ENCODE measurements at regions not wholly inside any gene's neighbourhood (a gene's known extent, or its start where the extent isn't known, plus 50 kb on each side); places are given as distances from the start of the nearest gene placed in this dataset.

DNA sequence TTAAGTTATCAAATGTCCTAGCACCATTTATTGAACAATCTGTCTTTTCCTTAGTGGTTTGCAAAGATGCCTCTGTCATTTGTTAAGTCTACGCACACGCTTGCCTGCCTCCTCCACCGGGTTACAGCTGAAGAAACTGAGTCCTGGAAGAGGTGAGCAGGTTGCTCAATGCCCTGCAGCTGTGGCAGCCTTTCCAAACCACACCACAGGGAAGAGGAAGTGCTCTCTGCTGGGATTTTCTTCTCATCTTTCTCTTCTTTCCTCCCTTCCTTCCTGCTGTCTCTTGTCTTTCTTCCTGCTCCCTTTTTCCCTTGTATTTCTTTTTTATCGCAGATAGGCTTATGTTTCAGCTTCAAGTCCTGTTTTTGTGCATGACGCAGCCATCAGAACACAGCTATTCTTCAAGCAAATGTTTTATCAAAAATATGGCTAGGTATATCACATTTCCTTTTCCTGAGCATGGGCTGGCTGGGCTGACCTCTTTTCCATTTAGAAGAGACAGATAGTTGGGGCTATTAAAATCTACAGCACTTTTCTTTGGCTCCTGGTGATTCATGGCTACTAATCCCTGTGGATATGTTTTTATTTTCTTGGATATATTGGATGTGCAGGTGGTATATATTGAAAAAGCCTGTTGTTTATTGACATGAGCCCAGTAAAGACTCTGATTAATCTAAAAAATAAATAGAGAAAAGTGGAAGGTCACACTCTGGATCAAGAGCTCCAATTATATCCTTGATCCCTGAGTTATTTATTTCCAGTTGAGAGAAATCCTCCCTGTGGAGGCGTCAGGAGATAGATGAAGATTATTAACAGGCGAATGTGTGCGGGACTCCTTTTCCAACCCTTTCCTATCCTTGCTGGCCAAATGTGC is 214.6 kb downstream of the TSN start:
- no peak for DNase-seq

DNA sequence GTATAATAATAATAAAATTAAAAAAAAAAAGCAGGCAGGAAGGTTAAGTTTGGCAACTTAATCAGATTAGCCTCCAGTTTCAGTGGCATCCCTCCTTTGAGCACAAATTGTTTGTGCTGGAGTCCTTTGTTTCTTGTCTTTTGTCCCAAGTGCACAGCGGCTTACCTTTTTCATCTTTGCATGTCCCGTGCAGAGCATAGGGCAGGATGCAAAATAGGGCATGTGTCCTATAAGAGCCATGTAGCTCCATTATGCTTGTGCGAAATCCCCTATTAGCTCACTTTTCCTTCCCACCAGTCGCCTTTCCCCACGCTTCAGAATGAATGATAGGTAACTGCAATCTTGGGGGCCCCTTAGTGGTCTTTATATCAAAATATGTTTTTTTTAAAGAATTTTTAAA is 216.8 kb downstream of the TSN start:
- no peak for DNase-seq

DNA sequence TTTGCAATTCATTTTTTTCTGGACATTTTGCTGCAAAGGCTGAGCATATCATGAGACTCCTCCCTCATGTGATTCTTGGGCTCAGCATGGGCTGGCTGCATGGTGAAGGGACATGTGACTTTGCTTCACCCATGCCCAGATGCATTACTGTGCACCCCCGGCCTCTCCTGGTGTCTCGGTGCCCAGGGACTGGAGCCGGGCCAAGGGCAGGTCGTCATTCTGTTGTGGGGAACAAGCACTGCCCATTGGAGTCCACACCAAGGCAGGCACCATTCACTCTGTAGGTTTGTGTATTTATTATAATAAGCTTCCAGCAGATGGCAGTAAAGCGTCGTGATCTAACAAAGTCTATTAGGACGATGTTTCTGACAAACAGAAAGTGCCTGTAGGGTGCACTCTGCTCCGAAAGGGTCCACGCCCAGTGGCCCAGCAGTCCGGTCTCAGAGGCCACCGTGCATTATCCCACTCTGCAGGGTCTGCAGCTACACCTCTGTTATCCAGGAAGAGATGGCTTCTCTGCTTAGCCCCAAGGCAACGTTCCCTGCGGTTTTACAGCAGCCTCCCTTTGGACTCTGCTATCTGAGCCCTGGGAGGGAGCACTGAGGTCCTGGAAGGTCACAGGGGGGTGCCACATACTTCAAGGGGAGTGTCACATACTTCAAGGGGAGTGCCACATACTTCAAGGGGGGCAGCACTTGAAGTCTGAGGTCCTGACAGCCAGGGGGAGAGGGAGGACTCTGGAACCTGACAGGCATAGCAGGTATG is 219.6 kb downstream of the TSN start:
- peak; percentile 14 for DNase-seq

DNA sequence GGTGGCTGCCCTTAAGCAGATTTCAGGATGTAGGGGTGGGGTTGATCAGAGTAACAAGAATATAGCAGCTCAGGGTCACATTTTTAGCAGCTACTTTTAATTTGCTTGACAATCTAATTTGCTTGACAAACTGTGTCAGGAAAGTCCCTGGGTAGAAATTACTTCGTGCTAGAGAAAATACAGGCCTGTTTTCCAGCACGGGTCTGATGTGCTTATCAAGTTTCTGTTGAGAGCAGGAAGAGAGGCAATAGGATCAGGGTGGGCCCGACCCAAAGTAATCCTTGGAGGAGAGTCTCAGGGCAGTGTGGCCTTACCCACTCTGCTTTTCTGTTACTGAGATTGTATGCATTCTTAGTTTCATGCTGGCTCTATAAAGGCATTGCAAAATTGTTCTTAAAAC is 221.5 kb downstream of the TSN start:
- no peak for DNase-seq

DNA sequence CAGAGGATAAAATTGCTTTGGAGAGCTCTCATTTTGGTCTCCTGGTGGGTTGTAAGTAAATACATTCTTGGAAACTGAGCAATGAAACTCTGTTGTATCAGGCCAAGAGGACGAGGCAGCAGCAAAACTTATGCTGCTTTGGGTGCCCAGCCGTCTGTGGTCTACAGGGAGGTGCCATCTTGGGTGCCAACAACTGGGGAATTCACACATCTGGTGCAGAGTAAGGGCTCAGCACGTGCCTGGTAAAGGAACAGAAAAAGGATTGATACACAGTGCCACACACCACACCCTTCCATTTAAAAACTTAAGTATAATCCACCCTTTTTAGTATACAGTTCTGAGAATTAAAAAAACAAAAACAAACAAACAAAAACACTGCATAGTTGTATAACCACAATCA is 221.9 kb downstream of the TSN start:
- no peak for DNase-seq

DNA sequence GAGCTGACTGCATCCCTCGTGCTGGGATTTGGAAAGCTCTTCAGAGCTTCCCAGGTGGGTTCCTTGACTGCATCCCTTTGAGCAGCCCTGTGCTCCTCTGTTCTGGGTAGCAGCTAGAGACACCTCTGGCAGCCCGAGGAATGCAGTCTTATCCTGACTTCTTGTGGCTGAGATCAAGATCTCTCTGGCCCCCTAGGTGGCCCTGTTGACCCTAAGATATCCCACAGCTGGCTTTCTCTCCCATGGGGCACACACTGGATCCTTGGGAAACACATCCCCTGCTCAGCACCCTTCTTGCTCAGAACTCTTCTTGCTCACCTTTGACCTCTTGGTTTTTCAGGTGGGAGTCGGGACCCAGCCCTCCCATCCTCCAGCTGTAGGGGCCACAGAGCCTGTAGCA is 237.2 kb downstream of the TSN start:
- DNase-seq, result no peak

DNA sequence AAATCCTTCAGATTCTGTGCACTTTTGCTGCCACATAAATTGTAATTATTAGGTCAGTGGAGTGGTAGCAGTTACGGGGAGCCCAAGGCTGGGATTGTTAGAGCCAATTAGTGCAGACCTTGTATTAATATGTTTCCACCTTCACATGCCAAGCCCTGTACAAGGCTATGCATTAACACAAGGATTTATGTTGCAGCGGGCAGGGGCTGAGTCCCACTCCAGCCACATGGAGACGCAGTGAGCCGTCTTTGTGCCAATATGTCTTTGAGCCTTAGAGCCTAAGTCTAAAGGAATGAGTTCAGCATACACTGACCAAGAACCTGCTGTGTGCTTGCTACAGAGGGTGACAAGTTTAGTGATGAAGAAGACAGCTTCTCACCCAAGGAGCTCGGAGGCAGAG is 238.2 kb downstream of the TSN start:
- DNase-seq, result no peak

DNA sequence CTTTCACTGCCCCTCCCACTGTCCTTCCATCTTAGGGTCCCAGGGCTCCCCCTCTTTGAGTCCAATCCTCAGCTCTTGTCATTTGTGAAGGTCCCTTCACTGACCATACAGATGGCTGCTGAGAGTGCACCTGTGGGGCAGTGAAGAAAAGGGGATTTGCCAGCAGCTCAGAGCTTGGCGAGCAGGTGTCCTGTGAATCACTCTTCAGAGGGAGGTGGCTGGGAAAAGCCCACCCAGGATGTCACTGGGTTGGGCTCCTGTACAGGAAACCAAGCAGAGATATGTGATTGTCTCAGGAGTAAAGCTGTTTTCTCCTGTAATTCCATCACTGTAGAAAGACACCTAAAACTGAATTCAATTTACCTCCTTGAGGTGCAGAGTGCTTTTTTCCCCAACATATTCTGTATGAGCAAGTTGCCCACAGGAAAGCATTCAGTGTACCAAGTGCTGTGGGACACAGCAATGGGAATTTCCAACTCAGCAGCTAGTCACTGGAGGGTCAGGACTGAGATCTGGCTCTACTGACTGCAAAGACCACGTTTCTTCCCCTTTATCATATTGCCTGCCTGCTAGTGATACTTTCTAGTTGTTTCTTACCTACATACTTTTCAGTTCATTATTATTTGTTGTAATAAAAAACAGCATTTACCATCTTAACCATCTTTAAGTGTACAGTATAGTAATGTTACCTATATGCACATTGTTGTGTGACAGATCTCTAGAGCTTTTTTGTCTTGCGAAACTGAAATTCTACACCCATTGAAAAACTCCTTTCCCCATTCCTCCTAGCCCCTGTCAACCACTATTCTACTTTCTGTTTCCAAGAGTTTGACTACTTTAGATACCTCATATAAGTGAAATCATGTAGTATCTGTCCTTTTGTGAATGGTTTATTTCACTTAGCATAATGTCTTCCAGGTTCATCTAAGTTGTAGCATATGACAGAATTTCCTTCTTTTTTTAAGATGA is 239.1 kb downstream of the TSN start:
- DNase-seq, result no peak

DNA sequence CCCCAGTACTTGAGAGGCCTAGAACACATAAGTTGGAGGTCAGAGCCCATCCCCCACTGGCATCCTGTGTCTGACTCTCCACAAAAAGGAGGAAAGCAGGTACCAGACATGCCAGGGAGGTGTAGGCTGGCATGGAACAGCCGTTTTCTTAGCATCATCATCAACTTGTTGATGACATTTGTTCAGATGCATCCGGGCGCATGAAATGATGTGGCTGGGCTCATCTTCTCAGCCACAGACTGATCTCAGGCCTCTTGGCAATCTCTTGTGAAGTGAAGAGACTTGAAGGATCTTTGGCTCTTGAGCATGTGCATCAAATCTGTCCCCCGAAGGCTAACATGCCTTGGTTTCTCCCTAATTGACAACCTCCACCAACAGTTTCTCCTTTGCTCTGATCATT is 243.3 kb downstream of the TSN start:
- no peak for DNase-seq

DNA sequence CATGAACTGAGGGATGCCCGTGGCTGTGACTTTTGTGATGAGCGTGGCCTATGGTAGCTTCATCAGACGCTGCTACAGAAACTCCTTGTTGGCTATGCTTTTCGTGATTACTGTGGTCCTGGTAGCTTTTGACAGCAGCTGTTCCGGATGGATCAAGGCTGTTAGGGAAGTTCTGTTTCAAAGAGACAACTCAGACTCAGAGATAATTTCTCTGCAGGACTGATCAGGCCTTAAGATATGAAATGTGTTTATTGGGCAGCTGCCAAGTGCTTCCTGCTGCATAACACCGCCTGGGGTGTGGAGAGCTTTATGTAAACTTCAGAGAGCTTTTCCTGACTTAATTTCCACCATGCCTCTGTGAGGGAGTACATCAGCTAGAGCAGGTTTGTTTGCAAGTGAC is 243.8 kb downstream of the TSN start:
- no peak for DNase-seq

DNA sequence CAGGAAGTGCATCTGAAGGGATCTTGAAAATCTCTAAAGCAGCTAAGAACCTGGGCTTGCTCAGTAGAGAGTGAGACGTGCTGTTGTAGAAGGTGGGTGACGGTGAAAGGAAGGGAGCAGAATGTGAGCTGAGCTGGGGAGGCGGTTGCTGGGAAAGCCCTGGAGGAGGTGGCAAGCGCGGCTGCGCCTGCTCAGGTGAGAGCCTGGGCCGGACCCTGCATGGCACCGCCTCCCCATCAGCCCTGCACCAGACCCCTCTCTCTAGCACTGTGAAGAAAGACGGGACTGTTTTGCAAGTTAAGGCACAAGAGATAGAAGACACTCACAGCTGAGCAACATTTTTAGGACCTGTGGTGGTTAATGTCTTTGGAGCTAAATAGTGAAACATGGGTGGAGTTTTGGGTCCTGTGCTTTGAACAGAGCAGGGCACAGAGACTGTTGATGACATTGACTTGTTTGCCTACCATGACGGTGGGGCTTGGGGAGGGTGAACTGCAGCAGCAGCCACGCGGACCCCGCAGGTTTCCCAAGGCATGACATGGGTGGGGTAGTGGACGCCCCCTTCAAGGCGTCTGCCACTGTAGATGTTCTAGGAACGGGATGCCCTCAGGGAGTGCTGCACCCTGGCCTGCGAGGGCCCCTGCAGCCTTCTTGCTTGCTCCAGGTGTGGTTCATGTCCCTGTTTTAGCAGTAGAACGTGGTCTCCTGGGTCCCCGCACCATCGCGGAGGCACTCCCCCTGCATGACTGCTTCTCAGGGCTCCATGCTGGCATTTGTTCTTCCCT is 245.3 kb downstream of the TSN start:
- no peak for DNase-seq

DNA sequence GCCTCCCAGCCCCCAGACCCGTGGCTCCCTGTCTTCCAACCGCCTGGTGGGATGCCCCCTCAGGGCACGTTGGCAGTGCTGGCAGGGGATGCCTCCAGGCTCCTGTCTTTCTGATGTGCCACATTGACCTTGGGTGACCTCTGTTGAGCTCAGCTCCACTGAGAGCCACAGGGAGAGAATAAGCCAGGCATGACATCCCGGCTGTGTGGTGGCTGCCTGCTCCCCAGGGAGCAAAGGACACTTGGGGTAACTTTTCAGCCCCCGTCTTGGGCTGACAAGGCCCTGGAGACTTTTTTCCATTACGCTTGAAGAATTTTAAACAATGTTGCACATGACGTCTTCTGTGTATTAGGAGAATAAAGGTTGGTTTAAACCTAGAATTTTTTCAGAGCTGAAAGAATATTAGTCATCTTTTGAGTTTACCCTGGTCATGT is 246.0 kb downstream of the TSN start:
- DNase-seq, result no peak

DNA sequence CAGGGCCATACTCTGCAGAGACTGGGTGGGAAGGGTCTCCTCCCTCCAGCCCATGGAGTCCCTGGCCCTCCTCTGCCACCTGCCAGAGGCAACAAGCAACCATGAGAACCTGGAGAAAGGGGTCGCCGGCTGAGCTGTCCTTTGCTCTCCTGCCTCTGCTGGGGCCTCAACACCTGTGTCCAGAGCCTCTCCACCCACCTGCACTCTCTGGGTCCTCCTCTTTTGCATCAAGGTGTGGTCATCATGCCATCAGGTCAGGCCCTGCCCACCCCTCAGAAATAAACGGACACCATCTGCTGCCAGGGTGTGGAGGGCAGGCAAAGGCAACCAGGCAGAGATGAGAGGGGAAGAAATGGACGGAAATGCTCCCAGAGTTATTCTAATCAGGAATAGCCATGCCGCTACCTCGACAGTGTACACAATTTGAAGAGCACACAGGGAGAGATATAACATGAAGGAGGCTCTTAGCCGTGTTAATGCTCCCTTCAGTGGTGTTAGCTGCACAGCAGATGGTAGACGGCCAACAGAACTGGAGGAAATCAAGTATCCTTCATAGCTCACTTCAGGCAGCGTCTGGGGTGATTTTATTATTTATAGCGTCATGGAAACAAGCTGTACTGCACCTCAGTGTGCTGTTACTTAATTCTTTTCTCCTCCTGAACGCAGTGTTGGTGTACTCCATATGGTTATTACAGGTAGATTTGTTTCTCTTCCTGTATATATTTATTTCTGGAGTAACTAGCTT is 247.9 kb downstream of the TSN start:
- DNase-seq, result no peak

DNA sequence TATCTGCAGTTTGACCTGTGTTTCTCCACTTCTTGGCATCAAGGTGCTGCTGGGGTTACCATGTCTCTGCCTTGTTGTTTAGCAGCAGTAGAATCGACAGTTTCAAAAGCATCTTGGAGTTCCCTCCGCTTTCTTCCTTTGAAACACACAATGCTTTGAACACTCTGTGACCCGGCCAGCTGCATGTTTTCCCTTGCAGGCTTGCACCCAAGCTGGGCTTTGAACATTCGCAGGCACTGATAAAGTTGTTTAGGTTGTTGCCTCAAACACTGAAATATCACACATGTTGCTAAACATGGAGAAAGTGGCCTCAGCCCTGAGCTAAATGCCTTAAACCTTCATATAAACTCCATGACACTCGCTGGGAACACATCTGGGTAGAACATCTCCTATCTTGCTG is 251.7 kb downstream of the TSN start:
- no peak for DNase-seq

DNA sequence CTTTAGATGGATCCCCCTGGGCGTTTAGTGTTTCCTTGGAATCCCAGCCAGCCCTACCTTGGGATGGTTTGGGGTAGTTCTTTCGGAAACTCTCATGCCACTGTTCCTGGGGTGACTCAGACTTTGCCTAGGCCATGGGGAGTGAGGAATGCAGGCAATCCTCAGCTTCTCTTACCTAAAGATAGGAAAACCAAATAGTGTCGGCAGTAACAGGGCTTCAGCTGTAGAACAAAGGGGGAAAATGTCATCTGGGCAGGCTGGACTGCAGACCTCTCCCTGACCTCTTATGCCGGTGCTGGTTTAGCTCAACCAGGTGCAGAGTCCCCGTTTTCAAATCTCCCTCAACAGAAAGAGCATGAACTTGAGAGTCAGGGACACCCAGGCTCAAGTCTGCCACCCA is 252.1 kb downstream of the TSN start:
- no peak for DNase-seq

DNA sequence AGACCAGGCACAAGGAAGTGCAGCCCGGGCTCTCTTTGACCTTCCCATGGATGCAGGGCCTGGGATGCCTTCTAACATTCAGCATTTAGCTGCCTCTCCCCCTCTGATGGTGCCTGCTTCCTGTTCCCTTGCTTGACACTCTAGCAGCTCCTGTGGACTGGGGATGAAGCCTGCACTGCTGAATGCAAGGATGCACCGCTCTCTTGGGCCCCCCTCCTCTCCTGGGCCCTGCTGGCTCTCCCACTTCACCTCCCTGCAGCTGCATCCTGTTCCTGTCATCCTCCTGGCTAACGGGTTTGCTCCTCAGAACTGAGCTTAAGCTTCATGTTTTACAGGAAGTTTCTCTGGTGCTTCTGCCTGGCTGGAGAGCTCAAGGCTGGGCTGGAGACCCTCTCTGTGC is 254.1 kb downstream of the TSN start:
- DNase-seq, result no peak

DNA sequence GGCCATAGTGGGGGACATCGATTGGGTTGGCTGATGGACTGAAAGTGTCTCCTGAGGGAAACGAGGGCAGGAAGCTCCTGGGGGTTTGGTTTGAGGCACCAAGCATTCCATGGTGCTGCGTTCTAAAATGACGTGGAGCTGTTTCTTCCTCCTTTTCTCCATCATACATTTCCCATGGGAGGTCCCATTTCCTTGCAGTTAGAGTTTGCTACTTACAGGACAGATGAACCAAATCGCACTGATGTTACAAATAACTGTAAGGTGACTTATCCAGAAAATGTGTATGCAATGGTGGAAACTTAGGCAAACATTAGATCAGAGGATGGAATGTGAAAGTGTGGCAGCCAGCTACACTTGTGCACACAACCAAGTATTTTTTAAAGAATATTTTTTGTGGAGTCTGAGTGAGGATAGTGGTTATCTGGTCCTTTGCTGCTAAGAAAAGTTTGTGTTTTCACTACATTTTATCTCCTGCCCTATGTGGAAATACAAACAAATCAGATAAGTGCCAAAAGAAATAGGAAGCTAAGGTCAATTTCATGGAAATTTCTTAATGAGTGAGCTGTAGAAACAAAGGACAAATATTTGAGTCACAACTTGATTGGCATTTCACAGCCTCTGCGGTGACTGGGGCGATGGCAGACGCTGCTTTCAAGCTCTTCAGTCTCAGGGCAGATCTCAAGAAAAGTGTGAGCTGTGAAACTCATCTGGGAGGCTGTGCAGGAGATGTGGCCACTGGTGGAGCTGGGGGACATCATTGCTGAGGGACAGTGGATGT is 256.2 kb downstream of the TSN start:
- DNase-seq, result no peak

DNA sequence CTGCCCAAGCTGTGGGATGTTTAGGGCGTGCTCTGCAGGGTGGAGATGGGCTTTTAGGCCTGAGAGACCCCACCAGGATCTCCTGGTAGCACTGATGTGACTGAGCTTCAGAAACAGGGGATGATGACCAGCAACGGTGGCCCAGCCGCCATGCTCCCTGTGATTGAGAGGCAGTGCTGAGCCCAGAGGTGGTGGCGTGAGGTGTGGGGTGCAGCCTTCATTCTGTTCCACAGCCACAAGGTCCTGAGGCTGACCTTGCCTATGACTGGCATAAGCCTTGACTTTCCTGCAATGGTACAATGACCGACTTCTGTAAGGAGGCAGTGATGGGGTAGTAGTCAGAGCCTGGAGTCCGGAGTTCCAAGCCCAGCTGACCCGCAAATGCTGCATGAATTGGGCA is 263.3 kb downstream of the TSN start:
- no peak for DNase-seq

DNA sequence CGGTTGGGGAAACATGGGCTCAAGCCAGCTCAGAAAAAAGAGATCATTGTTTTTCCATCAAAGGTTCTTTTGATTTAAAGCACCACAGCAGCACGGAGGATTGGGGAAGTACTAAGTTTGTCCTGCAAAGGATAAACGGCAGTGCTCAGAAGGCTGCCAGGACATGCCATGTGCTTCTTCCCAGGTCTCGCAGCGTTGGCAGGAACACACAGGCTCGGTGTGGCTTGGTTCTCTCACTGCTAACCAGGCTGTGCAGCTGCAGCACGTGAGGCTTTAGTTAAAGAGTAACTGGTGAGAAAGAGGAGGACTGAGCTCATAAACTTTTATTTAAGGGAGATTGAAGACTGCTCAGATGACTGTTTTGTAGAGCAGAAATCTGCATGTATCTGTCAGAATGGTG is 264.3 kb downstream of the TSN start:
- no peak for DNase-seq

DNA sequence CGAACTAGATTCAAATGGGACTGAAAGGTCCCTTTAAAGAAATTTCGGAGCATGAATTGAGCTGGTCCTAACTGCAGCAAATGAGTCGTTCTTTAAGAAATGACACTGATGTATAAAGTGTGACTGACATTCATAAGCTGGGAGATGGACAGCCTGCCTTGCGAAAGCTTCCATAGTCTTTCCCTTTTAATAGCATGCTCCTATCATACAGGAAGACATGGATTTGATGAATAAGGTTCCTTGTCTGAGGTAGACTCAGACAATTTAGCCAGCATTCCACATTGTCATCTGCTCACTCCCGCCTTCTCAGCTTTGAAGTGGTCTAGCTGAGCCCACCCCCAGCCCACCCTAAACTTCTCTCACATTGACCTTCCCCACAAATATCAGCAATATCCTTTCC is 264.9 kb downstream of the TSN start:
- no peak for DNase-seq

DNA sequence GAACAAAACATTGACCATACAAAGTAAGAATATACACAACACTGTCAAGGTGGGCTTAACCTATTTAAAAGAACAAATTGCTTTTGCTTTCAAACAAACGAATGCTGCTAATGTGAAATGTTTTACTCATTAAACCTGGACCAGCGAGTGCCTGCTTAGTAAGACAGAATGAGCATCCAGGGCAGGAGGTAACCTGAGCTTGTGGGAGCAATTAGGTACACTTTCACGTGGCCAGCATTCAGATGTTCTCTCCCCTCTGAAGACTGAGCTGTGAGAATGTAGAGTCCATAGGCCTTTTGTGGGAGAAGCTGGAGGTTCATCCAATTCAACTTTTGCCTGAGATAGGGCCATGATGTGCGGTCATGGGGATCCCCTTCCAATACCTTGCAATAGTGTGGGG is 266.5 kb downstream of the TSN start:
- DNase-seq, result no peak

Measured in activated gamma-delta T cell treated with Interleukin-2 at 50 U/mL for 16 hours (primary cell).